ENCODE measurements at regions not wholly inside any gene's neighbourhood (a gene's known extent, or its start where the extent isn't known, plus 50 kb on each side); places are given as distances from the start of the nearest gene placed in this dataset.

DNA sequence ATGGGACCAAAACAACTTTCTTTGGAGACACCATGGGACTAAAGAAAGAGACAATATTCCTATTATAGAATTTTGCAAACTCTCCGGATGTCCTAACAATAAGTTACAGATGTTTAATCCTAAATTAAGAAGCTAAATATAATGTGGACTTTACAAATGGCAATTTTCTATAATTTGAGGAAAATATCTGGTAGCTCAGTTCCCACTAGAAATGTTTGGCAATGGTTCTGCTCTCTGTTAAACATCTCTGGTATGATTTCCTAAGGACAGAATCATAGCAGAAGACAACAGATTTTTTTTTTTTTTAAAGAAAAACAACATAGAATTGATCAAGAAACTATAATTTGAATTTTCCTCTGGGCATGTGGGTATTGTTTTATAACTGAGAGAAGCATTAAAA is 232.8 kb downstream of the ENC1 start:
- H3K4me2 ChIP-seq (ENCODE audit: control insufficient read depth, insufficient read depth): no peak overlapping the region
- H3K36me3 ChIP-seq (ENCODE audit: control insufficient read depth in 2 of 2, insufficient read depth in 2 of 2, low read length in 1 of 2): no peaks in the 10 kb centered on the region
- no peaks in the 10 kb centered on the region for H3K9me3 ChIP-seq (replicated peaks; ENCODE audit: control insufficient read depth, insufficient read depth, low read length)
- DNase-seq (ENCODE audit: low read depth, low spot score) (no peak), ATAC-seq (no peak), FAIRE-seq (no peak)
- TF ChIP-seq LARP7 (IDR thresholded peaks at IDR 0.05): no peak
- no peak for TF ChIP-seq BRCA1 (IDR thresholded peaks at IDR 0.05; ENCODE audit: low read depth, low read length)
- TF ChIP-seq MEF2A (IDR thresholded peaks at IDR 0.05; ENCODE audit: insufficient read depth, low read depth, low read length): no peak
- TF ChIP-seq RAD51 (IDR thresholded peaks at IDR 0.05): no peak
- no peak for TF ChIP-seq NFYB (IDR thresholded peaks at IDR 0.05; ENCODE audit: insufficient read depth, low read depth, low read length)
- TF ChIP-seq POLR2AphosphoS5 (IDR thresholded peaks at IDR 0.05; ENCODE audit: low read length): no peak
- no peak for TF ChIP-seq PML (IDR thresholded peaks at IDR 0.05; ENCODE audit: low read length)
- no peak for TF ChIP-seq SPI1 (IDR thresholded peaks at IDR 0.05; ENCODE audit: borderline replicate concordance, insufficient read depth, low read depth, low read length)
- TF ChIP-seq RCOR1 (conservative IDR thresholded peaks at IDR 0.05; ENCODE audit: low read depth, low read length): no peak
- no peak for TF ChIP-seq JUNB (IDR thresholded peaks at IDR 0.05)
- TF ChIP-seq KDM1A (IDR thresholded peaks at IDR 0.05; ENCODE audit: borderline replicate concordance): no peak
- no peak for TF ChIP-seq ZNF687 (IDR thresholded peaks at IDR 0.05)
- no peak for TF ChIP-seq IRF4 (IDR thresholded peaks at IDR 0.05; ENCODE audit: low read depth, low read length)
- TF ChIP-seq ZZZ3 (IDR thresholded peaks at IDR 0.05; ENCODE audit: control insufficient read depth, insufficient read length, low read depth): no peak
- TF ChIP-seq, protein P1, sequence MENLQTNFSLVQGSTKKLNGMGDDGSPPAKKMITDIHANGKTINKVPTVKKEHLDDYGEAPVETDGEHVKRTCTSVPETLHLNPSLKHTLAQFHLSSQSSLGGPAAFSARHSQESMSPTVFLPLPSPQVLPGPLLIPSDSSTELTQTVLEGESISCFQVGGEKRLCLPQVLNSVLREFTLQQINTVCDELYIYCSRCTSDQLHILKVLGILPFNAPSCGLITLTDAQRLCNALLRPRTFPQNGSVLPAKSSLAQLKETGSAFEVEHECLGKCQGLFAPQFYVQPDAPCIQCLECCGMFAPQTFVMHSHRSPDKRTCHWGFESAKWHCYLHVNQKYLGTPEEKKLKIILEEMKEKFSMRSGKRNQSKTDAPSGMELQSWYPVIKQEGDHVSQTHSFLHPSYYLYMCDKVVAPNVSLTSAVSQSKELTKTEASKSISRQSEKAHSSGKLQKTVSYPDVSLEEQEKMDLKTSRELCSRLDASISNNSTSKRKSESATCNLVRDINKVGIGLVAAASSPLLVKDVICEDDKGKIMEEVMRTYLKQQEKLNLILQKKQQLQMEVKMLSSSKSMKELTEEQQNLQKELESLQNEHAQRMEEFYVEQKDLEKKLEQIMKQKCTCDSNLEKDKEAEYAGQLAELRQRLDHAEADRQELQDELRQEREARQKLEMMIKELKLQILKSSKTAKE (IDR thresholded peaks at IDR 0.05; ENCODE audit: low read depth, poor library complexity, severe bottlenecking): no peak
- TF ChIP-seq YY1 (IDR thresholded peaks at IDR 0.05; ENCODE audit: low read depth, low read length): no peak
- H4K20me1 ChIP-seq (ENCODE audit: control insufficient read depth, insufficient read depth): no peaks in the 10 kb centered on the region
- H2AFZ ChIP-seq (ENCODE audit: control insufficient read depth, low read depth, low read length): no peak overlapping the region
- in situ Hi-C loops (cut with MboI) (no loop called here), intact Hi-C loops (cut with micrococcal nuclease; ENCODE audit: unreplicated experiment) (no loop called here)
- no peak overlapping the region for H3K27ac ChIP-seq (ENCODE audit: control insufficient read depth, insufficient read depth)
- SMC1A ChIA-PET (ENCODE audit: uncharacterized antibody, unreplicated experiment): interaction anchor here (0.7 to 0.9 kb wide), 2 partner anchors 93 to 979 kb away, joined by 3 to 4 read pairs; no protein-coding TSS in a partner anchor
- no peak overlapping the region for H3K9ac ChIP-seq (ENCODE audit: control insufficient read depth, insufficient read depth, low read length)
- no TSS peak for BruUV-seq (replicated peaks)
- no peaks in the 10 kb centered on the region for H3K27me3 ChIP-seq (replicated peaks in 1 of 2; ENCODE audit: control insufficient read depth in 2 of 2, insufficient read depth in 2 of 2, low read length in 1 of 2)
- RAD21 ChIA-PET (ENCODE audit: unreplicated experiment): no interaction called here
- H3K79me2 ChIP-seq (ENCODE audit: control insufficient read depth, insufficient read depth, low read length): no peaks in the 10 kb centered on the region
- no peak overlapping the region for H3K4me3 ChIP-seq
- POLR2A ChIA-PET: interaction anchor here (0.6 kb wide), 1 partner anchor 11 kb away, joined by 3 read pairs; no protein-coding TSS in a partner anchor
- peaks cover 2% of the 10 kb centered on the region for H3K4me1 ChIP-seq (ENCODE audit: control insufficient read depth, insufficient read depth, low read length)
- 55% methylated on average over 1 of the region's 1 CpG for WGBS (ENCODE audit: insufficient coverage, insufficient replicate concordance, low lambda C conversion rate, missing lambda C conversion rate)
- CTCF ChIA-PET: interaction anchor here (0.5 to 1.3 kb wide), 2 partner anchors 113 to 234 kb away, joined by 3 to 4 read pairs; no protein-coding TSS in a partner anchor
